ENCODE measurements at regions not wholly inside any gene's neighbourhood (a gene's known extent, or its start where the extent isn't known, plus 50 kb on each side); places are given as distances from the start of the nearest gene placed in this dataset.

GRCh38 chr3:139281096-139281495 lies 62.7 kb upstream of the MRPS22 start:
- DNase-seq (ENCODE audit: low read depth), result no peak

GRCh38 chr3:139281522-139282196 lies 62.2 kb upstream of the MRPS22 start:
- DNase-seq (ENCODE audit: low read depth), result no peak

- no peak for DNase-seq (ENCODE audit: low read depth)
Measured at GRCh38 chr3:139283301-139283700, 60.5 kb upstream of the MRPS22 start.

- DNase-seq (ENCODE audit: low read depth), result no peak
Measured at GRCh38 chr3:139284221-139284620, 59.6 kb upstream of the MRPS22 start.

- no peak for DNase-seq (ENCODE audit: low read depth)
Measured at GRCh38 chr3:139285691-139286090, 58.1 kb upstream of the MRPS22 start.

GRCh38 chr3:139286241-139286640 lies 57.6 kb upstream of the MRPS22 start:
- no peak for DNase-seq (ENCODE audit: low read depth)

GRCh38 chr3:139286825-139287224 lies 57.0 kb upstream of the MRPS22 start:
- DNase-seq (ENCODE audit: low read depth), result no peak

GRCh38 chr3:139287557-139287956 lies 56.3 kb upstream of the MRPS22 start:
- no peak for DNase-seq (ENCODE audit: low read depth)

- no peak for DNase-seq (ENCODE audit: low read depth)
Measured at GRCh38 chr3:139288266-139288821, 55.5 kb upstream of the MRPS22 start.

- no peak for DNase-seq (ENCODE audit: low read depth)
Measured at GRCh38 chr3:139289860-139290524, 53.8 kb upstream of the MRPS22 start.

GRCh38 chr3:139291276-139292051 lies 52.4 kb upstream of the MRPS22 start:
- no peak for DNase-seq (ENCODE audit: low read depth)

GRCh38 chr3:139292192-139292591 lies 51.6 kb upstream of the MRPS22 start:
- DNase-seq (ENCODE audit: low read depth), result no peak

- no peak for DNase-seq (ENCODE audit: low read depth)
Measured at GRCh38 chr3:139292711-139293664, 50.8 kb upstream of the MRPS22 start.

- no peak for DNase-seq (ENCODE audit: low read depth)
Measured at GRCh38 chr3:139293665-139294023, 50.2 kb upstream of the MRPS22 start.
